SK-N-SH (cell line): ENCODE measurements at regions not wholly inside any gene's neighbourhood (a gene's known extent, or its start where the extent isn't known, plus 50 kb on each side); places are given as distances from the start of the nearest gene placed in this dataset.

Source experiments
- CTCF ChIA-PET: fragments of 300-600, 350-600 bp; formaldehyde crosslinking; extraction: SDS; loops from one replicate; lab custom pipeline; 2021; lab: Yijun Ruan, JAX
- POLR2A ChIA-PET: fragments of 350-600 bp; sonication (Branson Sonifier 250); formaldehyde crosslinking; extraction: SDS; loops from one replicate; lab custom pipeline; 2020; ENCODE audit warnings: antibody characterized with exemption, inconsistent platforms; lab: Yijun Ruan, JAX
- DNase-seq: peaks from one replicate; pipeline ENCODE4 v3.0.0; 2012
- H2AFZ ChIP-seq: fragments of 200-600 bp; sonication (generic); 2 replicates; pipeline ENCODE4 v1.8.1; 2016; ENCODE audit warnings: antibody characterized with exemption, mild to moderate bottlenecking, low read depth
- H3F3A ChIP-seq: fragments of 200-600 bp; sonication (generic); replicated peaks from 2 replicates; pipeline ENCODE3; 2016; ENCODE audit warnings: antibody characterized with exemption, mild to moderate bottlenecking; ENCODE audit not compliant: insufficient read depth
- H3K27ac ChIP-seq, 2 experiments: fragments of 200-500 bp in 1 of 2; fragments of 200-600 bp in 1 of 2; sonication (Bioruptor generic) in 1 of 2; sonication (generic), shearing (Covaris generic) in 1 of 2; 2 replicates each; pipeline versions ENCODE4 v1.5.1 to v1.6.1; 2014 to 2016; ENCODE audit warnings: low read depth in 2 of 2, inconsistent platforms in 1 of 2, low read length in 1 of 2, mild to moderate bottlenecking in 1 of 2, mixed read lengths in 1 of 2
- H3K27me3 ChIP-seq: fragments of 200-600 bp; sonication (generic), shearing (Covaris generic); 2 replicates; pipeline ENCODE4 v1.6.1; 2016; ENCODE audit warnings: mixed run types; ENCODE audit not compliant: insufficient read depth
- H3K36me3 ChIP-seq, 2 experiments: fragments of 200-500 bp in 1 of 2; fragments of 200-600 bp in 1 of 2; sonication (Bioruptor generic) in 1 of 2; sonication (generic) in 1 of 2; replicated peaks in 1 of 2; 2 replicates each; pipeline versions ENCODE3 to v1.5.1; 2014 to 2016; ENCODE audit warnings: low read length in 1 of 2, mild to moderate bottlenecking in 1 of 2; ENCODE audit not compliant: insufficient read depth in 2 of 2, control insufficient read depth in 1 of 2
- H3K4me1 ChIP-seq, 2 experiments: fragments of 200-500 bp in 1 of 2; fragments of 200-600 bp in 1 of 2; sonication (Bioruptor generic) in 1 of 2; sonication (generic), shearing (Covaris generic) in 1 of 2; 2 replicates each; pipeline versions ENCODE4 v1.5.1 to v1.6.1; 2014 to 2016; ENCODE audit warnings: low read depth in 1 of 2, low read length in 1 of 2, mixed run types in 1 of 2; ENCODE audit not compliant: insufficient read depth in 2 of 2, control insufficient read depth in 1 of 2
- H3K4me2 ChIP-seq: fragments of 200-600 bp; sonication (generic), shearing (Covaris generic); 2 replicates; pipeline ENCODE4 v1.6.1; 2017; ENCODE audit warnings: mixed run types
- H3K4me3 ChIP-seq, 2 experiments: fragments of 200-500 bp in 1 of 2; fragments of 200-600 bp in 1 of 2; sonication (Bioruptor generic) in 1 of 2; sonication (generic), shearing (Covaris generic) in 1 of 2; 2 replicates each; pipeline versions ENCODE4 v1.5.1 to v1.8.1; 2014 to 2016; ENCODE audit warnings: low read depth in 2 of 2, inconsistent platforms in 1 of 2, low read length in 1 of 2, mild to moderate bottlenecking in 1 of 2, mixed read lengths in 1 of 2, moderate library complexity in 1 of 2
- H3K79me2 ChIP-seq: fragments of 200-600 bp; sonication (generic); 2 replicates; pipeline ENCODE4 v1.8.1; 2017; ENCODE audit warnings: mild to moderate bottlenecking; ENCODE audit not compliant: insufficient read depth
- H3K9ac ChIP-seq: fragments of 200-600 bp; sonication (generic); 2 replicates; pipeline ENCODE4 v1.6.1; 2017; ENCODE audit warnings: mixed run types
- H3K9me2 ChIP-seq: fragments of 200-600 bp; sonication (generic); 2 replicates; pipeline ENCODE4 v1.6.1; 2017; ENCODE audit warnings: mixed run types
- H3K9me3 ChIP-seq: fragments of 200-600 bp; sonication (generic); 2 replicates; pipeline ENCODE4 v1.6.1; 2017; ENCODE audit warnings: mixed run types, mild to moderate bottlenecking, moderate library complexity
- H4K20me1 ChIP-seq: fragments of 200-600 bp; sonication (generic); 2 replicates; pipeline ENCODE4 v1.6.1; 2017; ENCODE audit warnings: mild to moderate bottlenecking, mixed run types; ENCODE audit not compliant: insufficient read depth
- ELF1 ChIP-seq: IDR thresholded peaks from 2 replicates; pipeline ENCODE4 v1.4.0; 2012
- EP300 ChIP-seq, 2 experiments: IDR thresholded peaks; 2 replicates each; pipeline versions ENCODE4 v1.4.0 to v1.6.1; 2012; ENCODE audit warnings: borderline replicate concordance in 1 of 2, low read depth in 1 of 2, low read length in 1 of 2
- EZH2phosphoT487 ChIP-seq: fragments of 200-600 bp; sonication (generic); IDR thresholded peaks from 2 replicates; pipeline ENCODE4 v1.6.1; 2017; ENCODE audit warnings: low read depth, mixed run types, mild to moderate bottlenecking, antibody characterized with exemption, moderate library complexity, borderline replicate concordance
- GABPA ChIP-seq: IDR thresholded peaks from 2 replicates; pipeline ENCODE4 v1.4.0; 2012; ENCODE audit warnings: low read depth, mild to moderate bottlenecking
- GATA2 ChIP-seq: sonication (generic); formaldehyde crosslinking; IDR thresholded peaks from 2 replicates; pipeline ENCODE4 v1.5.0; 2020; ENCODE audit warnings: mild to moderate bottlenecking, missing genetic modification reagents
- MXI1 ChIP-seq: IDR thresholded peaks from 2 replicates; pipeline ENCODE4 v1.6.1; 2012; ENCODE audit warnings: mild to moderate bottlenecking, low read depth, low read length, improper control_type of control experiment
- NRF1 ChIP-seq: IDR thresholded peaks from 2 replicates; pipeline ENCODE4 v1.6.1; 2012; ENCODE audit warnings: low read depth, mild to moderate bottlenecking, low read length
- POLR2AphosphoS5 ChIP-seq: IDR thresholded peaks from 2 replicates; pipeline ENCODE4 v1.6.1; 2012; ENCODE audit warnings: low read depth, low read length
- SIN3A ChIP-seq: IDR thresholded peaks from 2 replicates; pipeline ENCODE4 v1.6.1; 2012; ENCODE audit warnings: low read depth, mild to moderate bottlenecking, low read length, moderate library complexity, borderline replicate concordance
- SMC3 ChIP-seq: IDR thresholded peaks from 2 replicates; pipeline ENCODE4 v1.6.1; 2012; ENCODE audit warnings: low read depth, low read length, improper control_type of control experiment
- TAF1 ChIP-seq: IDR thresholded peaks from 2 replicates; pipeline ENCODE4 v1.6.1; 2012; ENCODE audit warnings: low read depth, mild to moderate bottlenecking, low read length, moderate library complexity, borderline replicate concordance
- YY1 ChIP-seq: IDR thresholded peaks from 2 replicates; pipeline ENCODE4 v1.4.0; 2012; ENCODE audit warnings: low read depth, mild to moderate bottlenecking
- WGBS: methylation state at CpG from one replicate; pipeline ENCODE4 v1.1.6; 2017; ENCODE audit warnings: low lambda C conversion rate; 5-methylcytosine and 5-hydroxymethylcytosine counted together
- TF ChIP-seq, protein P1 (sequence below): IDR thresholded peaks from 2 replicates; pipeline ENCODE4 v1.4.0; 2012; ENCODE audit warnings: low read depth, borderline replicate concordance
- TF ChIP-seq, protein P2 (sequence below): fragments of 150-350 bp; IDR thresholded peaks from 2 replicates; pipeline ENCODE4 v1.6.1; 2016; ENCODE audit warnings: mild to moderate bottlenecking, low read depth, low read length
- TF ChIP-seq, protein P3 (sequence below): fragments of 200-600 bp; sonication (generic); IDR thresholded peaks from 2 replicates; pipeline ENCODE4 v1.6.1; 2017; ENCODE audit warnings: antibody characterized with exemption, mild to moderate bottlenecking, moderate library complexity
- TF ChIP-seq, protein P4 (sequence below): IDR thresholded peaks from 2 replicates; pipeline ENCODE4 v1.4.0; 2012; ENCODE audit warnings: low read depth
- TF ChIP-seq, protein P5 (sequence below): IDR thresholded peaks from 2 replicates; pipeline ENCODE4 v1.4.0; 2012; ENCODE audit warnings: low read depth, borderline replicate concordance

DNA sequence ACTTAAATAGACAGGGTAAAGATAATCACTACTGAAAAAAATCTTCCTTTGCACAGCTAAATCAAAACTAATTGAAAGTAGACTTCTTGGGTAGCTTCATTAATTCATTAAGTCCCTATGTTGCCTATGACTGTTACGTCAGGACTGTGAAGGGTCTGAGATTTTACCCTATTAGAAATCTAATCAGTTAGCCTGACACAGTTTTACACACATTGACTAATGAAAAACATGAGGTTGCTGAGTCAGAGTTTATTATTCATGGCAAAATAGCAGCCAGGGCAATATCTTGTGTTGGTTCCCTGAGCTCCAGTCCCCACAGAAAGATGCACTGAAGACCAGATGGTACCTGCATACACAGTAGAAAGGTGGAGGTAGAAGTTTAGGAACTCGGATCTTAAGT lies 262.5 kb upstream of the ZP4 start:
- Histone ChIP-seq H3K9me2 (no peaks in the 10 kb centered on the region), H3K27me3 (no peaks in the 10 kb centered on the region), H2AFZ (no peak overlapping the region), H3F3A (no peaks in the 10 kb centered on the region), H3K27ac (no peak overlapping the region), H3K79me2 (no peaks in the 10 kb centered on the region), H4K20me1 (no peaks in the 10 kb centered on the region), H3K4me3 (no peak overlapping the region), H3K9ac (no peak overlapping the region), H3K36me3 (no peaks in the 10 kb centered on the region), H3K4me2 (no peak overlapping the region), H3K4me1 (no peaks in the 10 kb centered on the region), H3K9me3 (no peaks in the 10 kb centered on the region)
- CTCF ChIA-PET = interaction anchor here (0.6 to 1.3 kb wide), 3 partner anchors 12 to 289 kb away, joined by 3 to 4 read pairs (median 3); no protein-coding TSS in a partner anchor
- no peak for TF ChIP-seq ELF1
- TF ChIP-seq, protein P1, sequence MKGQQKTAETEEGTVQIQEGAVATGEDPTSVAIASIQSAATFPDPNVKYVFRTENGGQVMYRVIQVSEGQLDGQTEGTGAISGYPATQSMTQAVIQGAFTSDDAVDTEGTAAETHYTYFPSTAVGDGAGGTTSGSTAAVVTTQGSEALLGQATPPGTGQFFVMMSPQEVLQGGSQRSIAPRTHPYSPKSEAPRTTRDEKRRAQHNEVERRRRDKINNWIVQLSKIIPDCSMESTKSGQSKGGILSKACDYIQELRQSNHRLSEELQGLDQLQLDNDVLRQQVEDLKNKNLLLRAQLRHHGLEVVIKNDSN = no peak
- TF ChIP-seq, protein P2, sequence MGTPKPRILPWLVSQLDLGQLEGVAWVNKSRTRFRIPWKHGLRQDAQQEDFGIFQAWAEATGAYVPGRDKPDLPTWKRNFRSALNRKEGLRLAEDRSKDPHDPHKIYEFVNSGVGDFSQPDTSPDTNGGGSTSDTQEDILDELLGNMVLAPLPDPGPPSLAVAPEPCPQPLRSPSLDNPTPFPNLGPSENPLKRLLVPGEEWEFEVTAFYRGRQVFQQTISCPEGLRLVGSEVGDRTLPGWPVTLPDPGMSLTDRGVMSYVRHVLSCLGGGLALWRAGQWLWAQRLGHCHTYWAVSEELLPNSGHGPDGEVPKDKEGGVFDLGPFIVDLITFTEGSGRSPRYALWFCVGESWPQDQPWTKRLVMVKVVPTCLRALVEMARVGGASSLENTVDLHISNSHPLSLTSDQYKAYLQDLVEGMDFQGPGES = no peak
- TF ChIP-seq SMC3 = no peak
- TF ChIP-seq, protein P3, sequence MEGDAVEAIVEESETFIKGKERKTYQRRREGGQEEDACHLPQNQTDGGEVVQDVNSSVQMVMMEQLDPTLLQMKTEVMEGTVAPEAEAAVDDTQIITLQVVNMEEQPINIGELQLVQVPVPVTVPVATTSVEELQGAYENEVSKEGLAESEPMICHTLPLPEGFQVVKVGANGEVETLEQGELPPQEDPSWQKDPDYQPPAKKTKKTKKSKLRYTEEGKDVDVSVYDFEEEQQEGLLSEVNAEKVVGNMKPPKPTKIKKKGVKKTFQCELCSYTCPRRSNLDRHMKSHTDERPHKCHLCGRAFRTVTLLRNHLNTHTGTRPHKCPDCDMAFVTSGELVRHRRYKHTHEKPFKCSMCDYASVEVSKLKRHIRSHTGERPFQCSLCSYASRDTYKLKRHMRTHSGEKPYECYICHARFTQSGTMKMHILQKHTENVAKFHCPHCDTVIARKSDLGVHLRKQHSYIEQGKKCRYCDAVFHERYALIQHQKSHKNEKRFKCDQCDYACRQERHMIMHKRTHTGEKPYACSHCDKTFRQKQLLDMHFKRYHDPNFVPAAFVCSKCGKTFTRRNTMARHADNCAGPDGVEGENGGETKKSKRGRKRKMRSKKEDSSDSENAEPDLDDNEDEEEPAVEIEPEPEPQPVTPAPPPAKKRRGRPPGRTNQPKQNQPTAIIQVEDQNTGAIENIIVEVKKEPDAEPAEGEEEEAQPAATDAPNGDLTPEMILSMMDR = no peak
- TF ChIP-seq YY1 = no peak
- TF ChIP-seq MXI1 = no peak
- no peak for TF ChIP-seq EZH2phosphoT487
- no peak for TF ChIP-seq POLR2AphosphoS5
- TF ChIP-seq, protein P4, sequence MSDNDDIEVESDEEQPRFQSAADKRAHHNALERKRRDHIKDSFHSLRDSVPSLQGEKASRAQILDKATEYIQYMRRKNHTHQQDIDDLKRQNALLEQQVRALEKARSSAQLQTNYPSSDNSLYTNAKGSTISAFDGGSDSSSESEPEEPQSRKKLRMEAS = no peak
- TF ChIP-seq GABPA = no peak
- no peak for TF ChIP-seq TAF1
- TF ChIP-seq GATA2 (CRISPR knock-in tag) = no peak
- TF ChIP-seq NRF1 = no peak
- TF ChIP-seq, protein P5, sequence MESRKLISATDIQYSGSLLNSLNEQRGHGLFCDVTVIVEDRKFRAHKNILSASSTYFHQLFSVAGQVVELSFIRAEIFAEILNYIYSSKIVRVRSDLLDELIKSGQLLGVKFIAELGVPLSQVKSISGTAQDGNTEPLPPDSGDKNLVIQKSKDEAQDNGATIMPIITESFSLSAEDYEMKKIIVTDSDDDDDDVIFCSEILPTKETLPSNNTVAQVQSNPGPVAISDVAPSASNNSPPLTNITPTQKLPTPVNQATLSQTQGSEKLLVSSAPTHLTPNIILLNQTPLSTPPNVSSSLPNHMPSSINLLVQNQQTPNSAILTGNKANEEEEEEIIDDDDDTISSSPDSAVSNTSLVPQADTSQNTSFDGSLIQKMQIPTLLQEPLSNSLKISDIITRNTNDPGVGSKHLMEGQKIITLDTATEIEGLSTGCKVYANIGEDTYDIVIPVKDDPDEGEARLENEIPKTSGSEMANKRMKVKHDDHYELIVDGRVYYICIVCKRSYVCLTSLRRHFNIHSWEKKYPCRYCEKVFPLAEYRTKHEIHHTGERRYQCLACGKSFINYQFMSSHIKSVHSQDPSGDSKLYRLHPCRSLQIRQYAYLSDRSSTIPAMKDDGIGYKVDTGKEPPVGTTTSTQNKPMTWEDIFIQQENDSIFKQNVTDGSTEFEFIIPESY = no peak
- no peak for TF ChIP-seq SIN3A
- no peak for TF ChIP-seq EP300 (IDR thresholded peaks at IDR 0.05; ENCODE audit: borderline replicate concordance in 1 of 2, low read depth in 1 of 2, low read length in 1 of 2)
- POLR2A ChIA-PET = no interaction called here
- WGBS = 45% methylated on average over 2 of the region's 2 CpGs
- DNase-seq = no peak
